SK-N-SH (cell line): ENCODE measurements at regions not wholly inside any gene's neighbourhood (a gene's known extent, or its start where the extent isn't known, plus 50 kb on each side); places are given as distances from the start of the nearest gene placed in this dataset.
"Not testable (repeated sequence)": the region's sequence is repeated elsewhere in the genome, so short reads cannot be mapped to it uniquely, and the experiment has no call there.

ENCODE experiments used
- CTCF ChIA-PET: fragments of 300-600, 350-600 bp; formaldehyde crosslinking; extraction: SDS; loops from one replicate; lab custom pipeline; 2021; lab: Yijun Ruan, JAX
- POLR2A ChIA-PET: fragments of 350-600 bp; sonication (Branson Sonifier 250); formaldehyde crosslinking; extraction: SDS; loops from one replicate; lab custom pipeline; 2020; ENCODE audit warnings: antibody characterized with exemption, inconsistent platforms; lab: Yijun Ruan, JAX
- DNase-seq: peaks from one replicate; pipeline ENCODE4 v3.0.0; 2012
- H2AFZ ChIP-seq: fragments of 200-600 bp; sonication (generic); 2 replicates; pipeline ENCODE4 v1.8.1; 2016; ENCODE audit warnings: antibody characterized with exemption, mild to moderate bottlenecking, low read depth
- H3F3A ChIP-seq: fragments of 200-600 bp; sonication (generic); replicated peaks from 2 replicates; pipeline ENCODE3; 2016; ENCODE audit warnings: antibody characterized with exemption, mild to moderate bottlenecking; ENCODE audit not compliant: insufficient read depth
- H3K27ac ChIP-seq, 2 experiments: fragments of 200-500 bp in 1 of 2; fragments of 200-600 bp in 1 of 2; sonication (Bioruptor generic) in 1 of 2; sonication (generic), shearing (Covaris generic) in 1 of 2; 2 replicates each; pipeline versions ENCODE4 v1.5.1 to v1.6.1; 2014 to 2016; ENCODE audit warnings: low read depth in 2 of 2, inconsistent platforms in 1 of 2, low read length in 1 of 2, mild to moderate bottlenecking in 1 of 2, mixed read lengths in 1 of 2
- H3K27me3 ChIP-seq: fragments of 200-600 bp; sonication (generic), shearing (Covaris generic); 2 replicates; pipeline ENCODE4 v1.6.1; 2016; ENCODE audit warnings: mixed run types; ENCODE audit not compliant: insufficient read depth
- H3K36me3 ChIP-seq, 2 experiments: fragments of 200-500 bp in 1 of 2; fragments of 200-600 bp in 1 of 2; sonication (Bioruptor generic) in 1 of 2; sonication (generic) in 1 of 2; replicated peaks in 1 of 2; 2 replicates each; pipeline versions ENCODE3 to v1.5.1; 2014 to 2016; ENCODE audit warnings: low read length in 1 of 2, mild to moderate bottlenecking in 1 of 2; ENCODE audit not compliant: insufficient read depth in 2 of 2, control insufficient read depth in 1 of 2
- H3K4me1 ChIP-seq, 2 experiments: fragments of 200-500 bp in 1 of 2; fragments of 200-600 bp in 1 of 2; sonication (Bioruptor generic) in 1 of 2; sonication (generic), shearing (Covaris generic) in 1 of 2; 2 replicates each; pipeline versions ENCODE4 v1.5.1 to v1.6.1; 2014 to 2016; ENCODE audit warnings: low read depth in 1 of 2, low read length in 1 of 2, mixed run types in 1 of 2; ENCODE audit not compliant: insufficient read depth in 2 of 2, control insufficient read depth in 1 of 2
- H3K4me2 ChIP-seq: fragments of 200-600 bp; sonication (generic), shearing (Covaris generic); 2 replicates; pipeline ENCODE4 v1.6.1; 2017; ENCODE audit warnings: mixed run types
- H3K4me3 ChIP-seq, 2 experiments: fragments of 200-500 bp in 1 of 2; fragments of 200-600 bp in 1 of 2; sonication (Bioruptor generic) in 1 of 2; sonication (generic), shearing (Covaris generic) in 1 of 2; 2 replicates each; pipeline versions ENCODE4 v1.5.1 to v1.8.1; 2014 to 2016; ENCODE audit warnings: low read depth in 2 of 2, inconsistent platforms in 1 of 2, low read length in 1 of 2, mild to moderate bottlenecking in 1 of 2, mixed read lengths in 1 of 2, moderate library complexity in 1 of 2
- H3K79me2 ChIP-seq: fragments of 200-600 bp; sonication (generic); 2 replicates; pipeline ENCODE4 v1.8.1; 2017; ENCODE audit warnings: mild to moderate bottlenecking; ENCODE audit not compliant: insufficient read depth
- H3K9ac ChIP-seq: fragments of 200-600 bp; sonication (generic); 2 replicates; pipeline ENCODE4 v1.6.1; 2017; ENCODE audit warnings: mixed run types
- H3K9me2 ChIP-seq: fragments of 200-600 bp; sonication (generic); 2 replicates; pipeline ENCODE4 v1.6.1; 2017; ENCODE audit warnings: mixed run types
- H3K9me3 ChIP-seq: fragments of 200-600 bp; sonication (generic); 2 replicates; pipeline ENCODE4 v1.6.1; 2017; ENCODE audit warnings: mixed run types, mild to moderate bottlenecking, moderate library complexity
- H4K20me1 ChIP-seq: fragments of 200-600 bp; sonication (generic); 2 replicates; pipeline ENCODE4 v1.6.1; 2017; ENCODE audit warnings: mild to moderate bottlenecking, mixed run types; ENCODE audit not compliant: insufficient read depth
- ELF1 ChIP-seq: IDR thresholded peaks from 2 replicates; pipeline ENCODE4 v1.4.0; 2012
- EP300 ChIP-seq, 2 experiments: IDR thresholded peaks; 2 replicates each; pipeline versions ENCODE4 v1.4.0 to v1.6.1; 2012; ENCODE audit warnings: borderline replicate concordance in 1 of 2, low read depth in 1 of 2, low read length in 1 of 2
- EZH2phosphoT487 ChIP-seq: fragments of 200-600 bp; sonication (generic); IDR thresholded peaks from 2 replicates; pipeline ENCODE4 v1.6.1; 2017; ENCODE audit warnings: low read depth, mixed run types, mild to moderate bottlenecking, antibody characterized with exemption, moderate library complexity, borderline replicate concordance
- FOSL2 ChIP-seq: IDR thresholded peaks from 2 replicates; pipeline ENCODE4 v1.4.0; 2012; ENCODE audit warnings: low read depth, mild to moderate bottlenecking, moderate library complexity, borderline replicate concordance
- FOXJ3 ChIP-seq: sonication (generic); formaldehyde crosslinking; IDR thresholded peaks from 2 replicates; pipeline ENCODE4 v1.5.1; 2020; ENCODE audit warnings: mild to moderate bottlenecking, missing genetic modification reagents
- GABPA ChIP-seq: IDR thresholded peaks from 2 replicates; pipeline ENCODE4 v1.4.0; 2012; ENCODE audit warnings: low read depth, mild to moderate bottlenecking
- MXI1 ChIP-seq: IDR thresholded peaks from 2 replicates; pipeline ENCODE4 v1.6.1; 2012; ENCODE audit warnings: mild to moderate bottlenecking, low read depth, low read length, improper control_type of control experiment
- NFIC ChIP-seq: IDR thresholded peaks from 2 replicates; pipeline ENCODE4 v1.4.0; 2012; ENCODE audit warnings: borderline replicate concordance
- NRF1 ChIP-seq: IDR thresholded peaks from 2 replicates; pipeline ENCODE4 v1.6.1; 2012; ENCODE audit warnings: low read depth, mild to moderate bottlenecking, low read length
- POLR2AphosphoS5 ChIP-seq: IDR thresholded peaks from 2 replicates; pipeline ENCODE4 v1.6.1; 2012; ENCODE audit warnings: low read depth, low read length
- RAD21 ChIP-seq: IDR thresholded peaks from 2 replicates; pipeline ENCODE4 v1.6.1; 2012; ENCODE audit warnings: mild to moderate bottlenecking, low read length
- RXRA ChIP-seq: IDR thresholded peaks from 2 replicates; pipeline ENCODE4 v1.4.0; 2012; ENCODE audit warnings: low read depth, mild to moderate bottlenecking, borderline replicate concordance
- SIN3A ChIP-seq: IDR thresholded peaks from 2 replicates; pipeline ENCODE4 v1.6.1; 2012; ENCODE audit warnings: low read depth, mild to moderate bottlenecking, low read length, moderate library complexity, borderline replicate concordance
- WGBS: methylation state at CpG from one replicate; pipeline ENCODE4 v1.1.6; 2017; ENCODE audit warnings: low lambda C conversion rate; 5-methylcytosine and 5-hydroxymethylcytosine counted together
- TF ChIP-seq, protein P1 (sequence below): IDR thresholded peaks from 2 replicates; pipeline ENCODE4; 2012
- TF ChIP-seq, protein P2 (sequence below): fragments of 150-350 bp; IDR thresholded peaks from 2 replicates; pipeline ENCODE4 v1.6.1; 2016; ENCODE audit warnings: mild to moderate bottlenecking, low read depth, low read length
- TF ChIP-seq, protein P3 (sequence below): fragments of 200-600 bp; sonication (generic); IDR thresholded peaks from 2 replicates; pipeline ENCODE4 v1.6.1; 2017; ENCODE audit warnings: antibody characterized with exemption, mild to moderate bottlenecking, moderate library complexity
- TF ChIP-seq, protein P4 (sequence below): IDR thresholded peaks from 2 replicates; pipeline ENCODE4 v1.4.0; 2012; ENCODE audit warnings: low read depth, borderline replicate concordance

DNA sequence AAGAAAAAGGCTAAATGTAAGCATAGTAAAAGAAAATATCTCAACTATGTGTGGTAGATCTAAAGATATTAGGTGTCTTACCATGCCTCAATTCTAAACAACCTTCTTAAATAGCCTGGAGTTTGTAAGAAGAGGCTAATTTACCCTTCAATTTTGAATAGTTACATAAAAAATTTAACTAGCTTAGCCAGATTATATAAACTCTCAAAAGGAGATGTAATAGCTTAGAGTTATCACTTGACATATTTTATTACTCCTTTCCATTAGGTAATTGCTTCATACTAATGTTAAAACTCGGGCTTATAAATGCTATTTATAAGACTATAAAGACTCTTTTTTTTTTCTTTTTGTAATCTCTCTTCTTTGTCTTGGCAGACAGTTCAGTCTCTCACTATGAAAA is 297.5 kb upstream of the PABPC4L start (continued):
- TF ChIP-seq, protein P1, sequence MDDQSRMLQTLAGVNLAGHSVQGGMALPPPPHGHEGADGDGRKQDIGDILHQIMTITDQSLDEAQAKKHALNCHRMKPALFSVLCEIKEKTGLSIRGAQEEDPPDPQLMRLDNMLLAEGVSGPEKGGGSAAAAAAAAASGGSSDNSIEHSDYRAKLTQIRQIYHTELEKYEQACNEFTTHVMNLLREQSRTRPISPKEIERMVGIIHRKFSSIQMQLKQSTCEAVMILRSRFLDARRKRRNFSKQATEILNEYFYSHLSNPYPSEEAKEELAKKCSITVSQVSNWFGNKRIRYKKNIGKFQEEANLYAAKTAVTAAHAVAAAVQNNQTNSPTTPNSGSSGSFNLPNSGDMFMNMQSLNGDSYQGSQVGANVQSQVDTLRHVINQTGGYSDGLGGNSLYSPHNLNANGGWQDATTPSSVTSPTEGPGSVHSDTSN: no peak
- TF ChIP-seq FOSL2: no peak
- TF ChIP-seq NRF1: no peak
- no peak for TF ChIP-seq RXRA
- TF ChIP-seq GABPA: no peak
- TF ChIP-seq EP300 (IDR thresholded peaks at IDR 0.05; ENCODE audit: borderline replicate concordance in 1 of 2, low read depth in 1 of 2, low read length in 1 of 2): no peak
- no peak for TF ChIP-seq NFIC

DNA sequence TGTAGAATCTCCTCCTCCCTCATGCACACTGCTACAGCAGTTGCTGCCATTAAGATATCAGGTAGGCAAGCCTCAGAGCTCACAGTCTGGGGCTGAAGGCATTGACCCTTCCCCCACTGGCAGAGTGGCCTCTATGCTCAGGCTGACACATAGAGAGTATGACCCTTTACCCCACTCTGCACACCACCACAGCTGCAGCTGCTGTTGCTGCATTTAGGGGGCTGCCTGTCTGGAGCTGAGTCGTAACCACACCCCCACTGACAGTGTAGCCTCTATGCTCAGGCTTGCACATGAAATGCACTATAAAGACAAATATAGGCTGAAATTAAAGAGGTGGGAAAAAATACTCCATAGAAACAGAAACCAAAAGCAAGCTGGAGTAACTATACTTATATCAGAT is 289.3 kb upstream of the PABPC4L start:
- Histone ChIP-seq H3K79me2 (no peaks in the 10 kb centered on the region), H3K27me3 (no peaks in the 10 kb centered on the region), H3K27ac (no peak overlapping the region), H4K20me1 (no peaks in the 10 kb centered on the region), H3K4me2 (no peak overlapping the region), H3K9ac (no peak overlapping the region), H2AFZ (no peak overlapping the region), H3F3A (no peaks in the 10 kb centered on the region), H3K9me3 (no peaks in the 10 kb centered on the region), H3K4me3 (no peak overlapping the region), H3K4me1 (no peaks in the 10 kb centered on the region), H3K9me2 (no peaks in the 10 kb centered on the region), H3K36me3 (no peaks in the 10 kb centered on the region)
- ChIA-PET POLR2A (no interaction called here), CTCF (no interaction called here)
- DNase-seq: no peak
- 57% methylated on average over 1 of the region's 1 CpG for WGBS
- TF ChIP-seq, protein P2, sequence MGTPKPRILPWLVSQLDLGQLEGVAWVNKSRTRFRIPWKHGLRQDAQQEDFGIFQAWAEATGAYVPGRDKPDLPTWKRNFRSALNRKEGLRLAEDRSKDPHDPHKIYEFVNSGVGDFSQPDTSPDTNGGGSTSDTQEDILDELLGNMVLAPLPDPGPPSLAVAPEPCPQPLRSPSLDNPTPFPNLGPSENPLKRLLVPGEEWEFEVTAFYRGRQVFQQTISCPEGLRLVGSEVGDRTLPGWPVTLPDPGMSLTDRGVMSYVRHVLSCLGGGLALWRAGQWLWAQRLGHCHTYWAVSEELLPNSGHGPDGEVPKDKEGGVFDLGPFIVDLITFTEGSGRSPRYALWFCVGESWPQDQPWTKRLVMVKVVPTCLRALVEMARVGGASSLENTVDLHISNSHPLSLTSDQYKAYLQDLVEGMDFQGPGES: no peak
- TF ChIP-seq NRF1 (no peak), FOXJ3 (CRISPR knock-in tag) (no peak), SIN3A (no peak), RAD21 (no peak), GABPA (no peak), ELF1 (no peak), POLR2AphosphoS5 (no peak), MXI1 (no peak), EZH2phosphoT487 (no peak)
- TF ChIP-seq, protein P3, sequence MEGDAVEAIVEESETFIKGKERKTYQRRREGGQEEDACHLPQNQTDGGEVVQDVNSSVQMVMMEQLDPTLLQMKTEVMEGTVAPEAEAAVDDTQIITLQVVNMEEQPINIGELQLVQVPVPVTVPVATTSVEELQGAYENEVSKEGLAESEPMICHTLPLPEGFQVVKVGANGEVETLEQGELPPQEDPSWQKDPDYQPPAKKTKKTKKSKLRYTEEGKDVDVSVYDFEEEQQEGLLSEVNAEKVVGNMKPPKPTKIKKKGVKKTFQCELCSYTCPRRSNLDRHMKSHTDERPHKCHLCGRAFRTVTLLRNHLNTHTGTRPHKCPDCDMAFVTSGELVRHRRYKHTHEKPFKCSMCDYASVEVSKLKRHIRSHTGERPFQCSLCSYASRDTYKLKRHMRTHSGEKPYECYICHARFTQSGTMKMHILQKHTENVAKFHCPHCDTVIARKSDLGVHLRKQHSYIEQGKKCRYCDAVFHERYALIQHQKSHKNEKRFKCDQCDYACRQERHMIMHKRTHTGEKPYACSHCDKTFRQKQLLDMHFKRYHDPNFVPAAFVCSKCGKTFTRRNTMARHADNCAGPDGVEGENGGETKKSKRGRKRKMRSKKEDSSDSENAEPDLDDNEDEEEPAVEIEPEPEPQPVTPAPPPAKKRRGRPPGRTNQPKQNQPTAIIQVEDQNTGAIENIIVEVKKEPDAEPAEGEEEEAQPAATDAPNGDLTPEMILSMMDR: no peak
- TF ChIP-seq, protein P4, sequence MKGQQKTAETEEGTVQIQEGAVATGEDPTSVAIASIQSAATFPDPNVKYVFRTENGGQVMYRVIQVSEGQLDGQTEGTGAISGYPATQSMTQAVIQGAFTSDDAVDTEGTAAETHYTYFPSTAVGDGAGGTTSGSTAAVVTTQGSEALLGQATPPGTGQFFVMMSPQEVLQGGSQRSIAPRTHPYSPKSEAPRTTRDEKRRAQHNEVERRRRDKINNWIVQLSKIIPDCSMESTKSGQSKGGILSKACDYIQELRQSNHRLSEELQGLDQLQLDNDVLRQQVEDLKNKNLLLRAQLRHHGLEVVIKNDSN: no peak

DNA sequence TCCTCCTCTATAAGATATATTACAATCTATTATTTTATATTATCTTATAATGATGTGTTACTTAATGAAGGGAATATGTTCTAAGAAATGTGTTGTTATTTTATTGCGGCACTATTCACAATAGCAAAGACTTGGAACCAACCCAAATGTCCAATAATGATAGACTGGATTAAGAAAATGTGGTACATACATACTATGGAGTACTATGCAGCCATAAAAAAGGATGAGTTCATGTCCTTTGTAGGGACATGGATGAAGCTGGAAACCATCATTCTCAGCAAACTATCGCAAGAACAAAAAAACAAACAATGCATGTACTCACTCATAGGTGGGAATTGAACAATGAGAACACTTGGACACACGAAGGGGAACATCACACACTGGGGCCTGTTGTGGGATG is 281.9 kb upstream of the PABPC4L start:
- H3K9me3 ChIP-seq, POLR2A ChIA-PET, H3K36me3 ChIP-seq, H3K79me2 ChIP-seq, H3K4me1 ChIP-seq, H3K27ac ChIP-seq, H3K9me2 ChIP-seq, H2AFZ ChIP-seq, H3F3A ChIP-seq, H3K4me2 ChIP-seq, H4K20me1 ChIP-seq, H3K9ac ChIP-seq, DNase-seq, H3K27me3 ChIP-seq, H3K4me3 ChIP-seq: not testable (repeated sequence)
- CTCF ChIA-PET: interaction anchor here (1.7 kb wide), 1 partner anchor 19 kb away, joined by 3 read pairs; no protein-coding TSS in a partner anchor
- WGBS: 11% methylated on average over 3 of the region's 3 CpGs
